Thyroid gland (tissue), 4 donors: ENCODE measurements at regions not wholly inside any gene's neighbourhood (a gene's known extent, or its start where the extent isn't known, plus 50 kb on each side); places are given as distances from the start of the nearest gene placed in this dataset.
"Not testable (repeated sequence)": the region's sequence is repeated elsewhere in the genome, so short reads cannot be mapped to it uniquely, and the experiment has no call there.

Experiments used
- DNase-seq, 2 donors: peaks; one replicate each; pipeline ENCODE4 v3.0.0-alpha.2; 2019
- H3K27ac ChIP-seq, 3 donors: fragments of 200-600 bp; sonication (generic); 1 replicate in 2 of 3; 2 replicates in 1 of 3; pipeline ENCODE4 v1.5.1; 2016 to 2019; ENCODE audit warnings: mild to moderate bottlenecking in 1 of 3, moderate library complexity in 1 of 3
- H3K27me3 ChIP-seq: fragments of 200-600 bp; sonication (generic); one replicate; pipeline ENCODE4 v1.5.1; 2019
- H3K36me3 ChIP-seq, 2 donors: fragments of 200-600 bp; sonication (generic); one replicate each; pipeline ENCODE4 v1.5.1; 2016 to 2019
- H3K4me1 ChIP-seq, 2 donors: fragments of 200-600 bp; sonication (generic); one replicate each; pipeline ENCODE4 v1.5.1; 2017 to 2019
- H3K4me3 ChIP-seq, 3 donors: fragments of 200-600 bp; sonication (generic); replicated peaks in 1 of 3; 1 replicate in 2 of 3; 2 replicates in 1 of 3; pipeline ENCODE4 v1.5.1; 2016; ENCODE audit warnings: mild to moderate bottlenecking in 1 of 3
- H3K9me3 ChIP-seq: fragments of 200-600 bp; sonication (generic); one replicate; pipeline ENCODE4 v1.5.1; 2017
- CTCF ChIP-seq, 6 experiments: fragments of 200-600 bp in 3 of 6; fragments of 450-650 bp in 3 of 6; sonication (generic) in 3 of 6; IDR thresholded peaks; one replicate each; pipeline ENCODE4 v1.5.1; 2016 to 2019; ENCODE audit warnings: antibody characterized with exemption in 6 of 6, mild to moderate bottlenecking in 2 of 6, inconsistent platforms in 1 of 6, moderate library complexity in 1 of 6
- POLR2A ChIP-seq, 2 donors: fragments of 450-650 bp; IDR thresholded peaks; one replicate each; pipeline ENCODE4 v1.6.1; 2017; ENCODE audit warnings: antibody characterized with exemption in 2 of 2, mild to moderate bottlenecking in 2 of 2, moderate library complexity in 1 of 2
- WGBS, 2 donors: methylation state at CpG; one replicate each; pipeline ENCODE4 v1.1.5; 2017; 5-methylcytosine and 5-hydroxymethylcytosine counted together
- intact Hi-C: fragments of 100-400 bp; cut with DNase I; formaldehyde crosslinking; loops from one replicate; pipeline ENCODE4 v1.15.1; 2023

- TF ChIP-seq POLR2A (IDR thresholded peaks at IDR 0.05) (no peak), CTCF (IDR thresholded peaks at IDR 0.05) (no peak)
These were observed 106.2 kb upstream of the FAT1 start for GRCh38 chr4:186829740-186830449.

GRCh38 chr4:186831574-186831973 is 107.9 kb upstream of the FAT1 start:
- no peaks in the 10 kb centered on the region for H3K9me3 ChIP-seq
- H3K27ac ChIP-seq, result no peak overlapping the region
- no peak overlapping the region for H3K4me3 ChIP-seq
- no peaks in the 10 kb centered on the region for H3K27me3 ChIP-seq
- 79 to 84% methylated on average over 4 of the region's 4 CpGs for WGBS, 2 donors
- intact Hi-C loops, result no loop called here
- no peaks in the 10 kb centered on the region for H3K36me3 ChIP-seq
- no peak for DNase-seq
- H3K4me1 ChIP-seq, result no peaks in the 10 kb centered on the region
- TF ChIP-seq POLR2A (IDR thresholded peaks at IDR 0.05), result no peak
- TF ChIP-seq CTCF (IDR thresholded peaks at IDR 0.05), result no peak

More at GRCh38 chr4:186829740-186830449, 106.2 kb upstream of the FAT1 start:
- H3K36me3 ChIP-seq, result no peaks in the 10 kb centered on the region
- 54 to 64% methylated on average over 9 of the region's 9 CpGs for WGBS, 2 donors
- no peak overlapping the region for H3K27ac ChIP-seq
- no peak for DNase-seq
- no peaks in the 10 kb centered on the region for H3K9me3 ChIP-seq
- H3K4me1 ChIP-seq, result no peaks in the 10 kb centered on the region
- intact Hi-C loops, result no loop called here
- H3K4me3 ChIP-seq, result no peak overlapping the region
- no peaks in the 10 kb centered on the region for H3K27me3 ChIP-seq

GRCh38 chr4:186832906-186833305 is 109.2 kb upstream of the FAT1 start:
- TF ChIP-seq POLR2A (IDR thresholded peaks at IDR 0.05) (no peak), CTCF (IDR thresholded peaks at IDR 0.05) (no peak)
- H3K9me3 ChIP-seq, result no peaks in the 10 kb centered on the region
- H3K4me3 ChIP-seq, result no peak overlapping the region
- H3K27me3 ChIP-seq, result no peaks in the 10 kb centered on the region
- no peaks in the 10 kb centered on the region for H3K36me3 ChIP-seq
- H3K27ac ChIP-seq, result no peak overlapping the region
- no peaks in the 10 kb centered on the region for H3K4me1 ChIP-seq
- intact Hi-C loops, result no loop called here
- WGBS, 2 donors, result 61 to 63% methylated on average over 1 of the region's 1 CpG
- DNase-seq, result no peak

- DNase-seq, H3K27ac ChIP-seq, H3K27me3 ChIP-seq, H3K4me1 ChIP-seq, intact Hi-C loops, H3K36me3 ChIP-seq, H3K4me3 ChIP-seq, H3K9me3 ChIP-seq: not testable (repeated sequence)
- WGBS, 2 donors, result 83 to 85% methylated on average over 3 of the region's 3 CpGs
These were observed 113.8 kb upstream of the FAT1 start for GRCh38 chr4:186837463-186837862.

GRCh38 chr4:186838295-186838694 is 114.6 kb upstream of the FAT1 start:
- DNase-seq, result no peak
- intact Hi-C loops, result no loop called here
- H3K27ac ChIP-seq, result no peak overlapping the region
- no peaks in the 10 kb centered on the region for H3K9me3 ChIP-seq
- H3K36me3 ChIP-seq, result no peaks in the 10 kb centered on the region
- TF ChIP-seq POLR2A (IDR thresholded peaks at IDR 0.05) (no peak), CTCF (IDR thresholded peaks at IDR 0.05) (no peak)
- no peaks in the 10 kb centered on the region for H3K4me1 ChIP-seq
- H3K27me3 ChIP-seq, result no peaks in the 10 kb centered on the region
- no peak overlapping the region for H3K4me3 ChIP-seq
- 94 to 99% methylated on average over 2 of the region's 2 CpGs for WGBS, 2 donors
